H1 (cell line): ENCODE measurements at regions not wholly inside any gene's neighbourhood (a gene's known extent, or its start where the extent isn't known, plus 50 kb on each side); places are given as distances from the start of the nearest gene placed in this dataset.

Experiments used
- ASH2L ChIP-seq: fragments of 200-600, 300-600 bp; sonication (generic); IDR thresholded peaks from one replicate; pipeline ENCODE4 v1.7.1; 2017; ENCODE audit warnings: low read length
- EZH2 ChIP-seq: fragments of 200-600 bp; sonication (generic); IDR thresholded peaks from 2 replicates; pipeline ENCODE4 v1.7.1; 2012; ENCODE audit warnings: low read depth, mild to moderate bottlenecking, moderate library complexity, low read length, inconsistent platforms; ENCODE audit not compliant: severe bottlenecking
- FOSL1 ChIP-seq: IDR thresholded peaks from 2 replicates; pipeline ENCODE4 v1.6.1; 2011; ENCODE audit warnings: mild to moderate bottlenecking, low read depth, low read length, moderate library complexity; ENCODE audit not compliant: insufficient read depth
- KDM1A ChIP-seq: fragments of 200-600, 300-600 bp; sonication (generic); IDR thresholded peaks from 2 replicates; pipeline ENCODE4 v1.7.1; 2016; ENCODE audit warnings: mild to moderate bottlenecking, low read length, borderline replicate concordance
- KDM4A ChIP-seq: IDR thresholded peaks from one replicate; pipeline ENCODE4 v1.7.1; 2012; ENCODE audit warnings: low read depth, mild to moderate bottlenecking, moderate library complexity, low read length, inconsistent platforms; ENCODE audit not compliant: severe bottlenecking
- POLR2A ChIP-seq, 2 experiments: IDR thresholded peaks; 1 replicate in 1 of 2; 2 replicates in 1 of 2; pipeline ENCODE4 v1.6.1; 2011; ENCODE audit warnings: low read depth in 2 of 2, low read length in 2 of 2, mild to moderate bottlenecking in 2 of 2; ENCODE audit errors: control extremely low read depth in 1 of 2
- SP4 ChIP-seq: IDR thresholded peaks from 2 replicates; pipeline ENCODE4 v1.6.1; 2012; ENCODE audit warnings: low read length, inconsistent platforms

DNA sequence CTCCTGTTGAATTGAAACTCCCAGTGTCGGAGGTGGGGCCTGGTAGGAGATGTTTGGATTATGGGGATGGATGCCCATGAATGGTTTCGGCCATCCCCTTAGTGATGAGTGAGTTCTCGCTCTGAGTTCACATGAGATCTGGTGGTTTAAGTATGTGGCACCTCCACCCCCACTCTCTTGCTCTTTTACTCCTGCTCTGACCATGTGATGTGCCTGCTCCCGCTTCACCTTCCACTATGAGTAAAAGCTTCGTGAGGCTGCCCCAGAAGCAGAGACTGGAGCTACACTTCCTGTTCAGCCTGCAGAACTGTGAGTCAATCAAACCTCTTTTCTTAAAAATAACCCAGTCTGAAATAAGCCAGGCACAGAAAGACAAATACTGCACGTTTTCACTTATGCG is 512.4 kb downstream of the HS3ST4 start (continued):
- TF ChIP-seq ASH2L (no peak), FOSL1 (no peak), KDM4A (no peak), KDM1A (no peak), POLR2A (IDR thresholded peaks at IDR 0.05; ENCODE audit: control extremely low read depth in 1 of 2, low read depth in 2 of 2, low read length in 2 of 2) (no peak), SP4 (no peak), EZH2 (no peak)
